A673 (cell line): ENCODE measurements at regions not wholly inside any gene's neighbourhood (a gene's known extent, or its start where the extent isn't known, plus 50 kb on each side); places are given as distances from the start of the nearest gene placed in this dataset.

Experiments
- CTCF ChIP-seq: fragments of 300-800, 200-600 bp; sonication (generic); conservative IDR thresholded peaks from 2 replicates; pipeline ENCODE4 v1.5.1; 2017; ENCODE audit warnings: low read depth, mild to moderate bottlenecking, antibody characterized with exemption, low read length, moderate library complexity, mixed read lengths
- EZH2 ChIP-seq: fragments of 200-600 bp; sonication (generic); IDR thresholded peaks from 2 replicates; pipeline ENCODE4 v1.6.1; 2017; ENCODE audit warnings: borderline replicate concordance, low read depth, mild to moderate bottlenecking, mixed read lengths, antibody characterized with exemption, low read length; ENCODE audit not compliant: poor library complexity, severe bottlenecking

- no peak for TF ChIP-seq CTCF
- TF ChIP-seq EZH2: no peak
Measured at GRCh38 chrX:148134578-148134977, 153.4 kb downstream of the FMR1NB start.
